GM18502 (cell line): ENCODE measurements at regions not wholly inside any gene's neighbourhood (a gene's known extent, or its start where the extent isn't known, plus 50 kb on each side); places are given as distances from the start of the nearest gene placed in this dataset.
"Not testable (repeated sequence)": the region's sequence is repeated elsewhere in the genome, so short reads cannot be mapped to it uniquely, and the experiment has no call there.

Experiments
- ATAC-seq: cut with Tn5 transposase; IDR thresholded peaks from one replicate; pipeline ENCODE4 v1.9.1; 2021; ENCODE audit warnings: mild to moderate bottlenecking; ENCODE audit not compliant: unreplicated experiment, poor library complexity

DNA sequence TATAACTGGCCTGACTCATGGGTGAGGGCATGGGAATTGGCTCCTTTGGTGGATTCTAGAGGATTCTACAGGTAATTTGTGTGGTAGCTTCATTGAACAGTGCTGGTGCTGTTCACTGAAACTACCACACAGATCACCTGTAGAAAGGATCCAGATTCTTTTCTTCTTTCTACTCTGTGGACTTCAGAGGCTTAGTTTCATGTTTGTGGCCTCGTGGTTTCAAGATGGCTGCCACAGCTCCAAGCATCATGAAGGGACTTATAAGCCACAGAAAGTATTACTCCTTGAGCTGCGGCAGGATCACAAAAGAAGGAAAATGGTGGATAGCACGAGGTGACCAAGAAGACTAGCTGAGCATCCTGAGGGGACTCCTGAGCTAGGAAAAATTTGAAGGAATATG is 88.9 kb downstream of the ADCYAP1 start:
- ATAC-seq, result no peak

DNA sequence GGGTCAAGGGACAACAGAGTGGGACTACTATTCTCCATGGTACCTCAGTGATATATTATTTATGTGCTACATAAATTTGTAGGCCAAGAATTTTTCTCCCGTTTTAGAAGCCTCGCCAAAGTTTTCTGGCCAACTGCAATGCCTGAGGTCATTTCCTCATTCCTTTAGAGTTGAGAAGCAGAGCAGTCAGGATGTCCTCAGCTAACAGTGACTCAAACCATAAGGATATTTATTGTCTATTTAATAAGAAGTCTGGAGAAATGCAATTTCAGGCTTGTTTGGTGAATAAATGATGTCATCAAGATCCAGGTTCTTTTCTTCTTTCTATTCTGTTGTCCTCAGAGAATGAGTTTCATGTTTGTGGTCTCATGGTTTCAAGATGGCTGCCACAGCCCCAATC is 91.0 kb downstream of the ADCYAP1 start:
- no peak for ATAC-seq

DNA sequence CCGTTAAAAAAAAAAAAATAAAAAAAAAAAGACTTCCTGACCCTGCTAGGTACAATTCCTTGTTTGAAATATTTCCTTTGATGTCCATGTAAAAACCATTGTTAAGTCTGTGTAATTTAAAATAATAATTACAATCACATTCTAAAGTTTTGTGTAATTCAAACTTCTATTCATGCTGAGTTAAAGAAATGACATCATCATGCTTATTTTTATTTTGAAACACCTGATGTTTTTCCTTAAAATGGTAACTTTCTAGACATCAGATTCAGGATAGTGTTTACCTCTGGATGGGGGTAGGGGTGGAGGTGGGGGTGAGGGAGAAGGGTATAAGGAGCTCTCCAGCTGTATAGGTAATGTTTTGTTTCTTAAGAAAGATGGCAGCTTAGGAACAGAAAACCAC is 92.8 kb downstream of the ADCYAP1 start:
- no peak for ATAC-seq

DNA sequence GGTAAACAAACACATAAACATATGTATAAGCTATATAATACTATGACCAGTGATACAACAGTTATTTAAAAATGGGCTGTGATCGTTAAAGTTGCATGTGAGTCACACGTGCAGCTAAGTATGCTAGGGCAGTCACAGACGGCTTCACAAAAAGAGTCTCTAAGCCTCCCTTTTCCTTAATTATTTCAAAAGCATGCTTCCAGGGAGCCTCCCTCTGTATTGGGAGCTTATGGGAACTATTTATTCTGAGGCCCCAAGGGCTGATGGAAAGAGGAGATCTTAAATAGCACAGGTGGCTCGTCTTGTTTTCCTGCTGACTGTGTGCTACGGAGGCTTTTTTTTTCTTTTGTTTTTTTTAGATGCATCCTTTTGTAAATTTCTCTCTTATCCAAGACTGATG is 94.3 kb downstream of the ADCYAP1 start:
- ATAC-seq, result no peak

DNA sequence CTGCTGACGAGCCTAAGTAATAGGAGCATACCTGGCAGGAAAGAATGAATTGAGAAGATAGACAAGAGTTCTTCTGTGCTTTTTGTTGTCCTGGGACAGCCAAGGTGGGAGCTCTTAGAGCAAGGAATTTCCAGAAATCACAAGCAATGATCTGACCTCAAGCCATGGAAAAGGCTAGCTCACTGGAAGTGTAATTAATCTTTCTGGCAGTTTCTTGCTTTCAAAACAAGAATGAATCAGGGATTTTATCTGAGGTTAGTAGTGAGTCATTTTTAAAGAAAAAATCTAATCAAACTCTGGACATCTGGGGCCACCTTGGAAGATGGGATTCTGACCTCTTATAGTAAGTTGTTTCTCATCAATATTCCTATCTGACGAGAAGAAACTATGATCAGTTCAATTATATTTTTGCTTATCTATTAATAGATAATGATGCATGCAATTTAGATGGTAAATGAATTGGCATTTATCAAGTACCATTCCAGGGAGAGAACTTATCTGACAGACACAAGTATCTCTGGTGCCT is 98.0 kb downstream of the ADCYAP1 start:
- ATAC-seq, result no peak

DNA sequence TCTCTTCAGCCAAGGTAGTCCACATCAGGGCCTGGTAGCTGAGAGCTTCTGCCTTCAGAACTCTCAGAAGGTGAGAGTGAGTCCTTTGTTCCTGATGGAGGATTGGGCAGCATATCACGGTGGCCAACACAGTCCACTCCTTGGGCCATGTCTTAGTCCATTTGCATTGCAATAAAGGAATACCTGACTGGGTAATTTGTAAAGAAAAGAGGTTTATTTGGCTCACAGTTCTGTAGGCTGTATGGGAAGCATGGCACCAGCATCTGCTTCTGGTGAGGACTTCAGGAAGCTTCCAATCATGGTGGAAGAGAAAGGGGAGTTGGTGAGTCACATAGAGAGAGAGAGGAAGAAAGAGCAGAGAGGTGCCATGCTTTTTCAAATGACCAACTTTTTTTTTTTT is 98.8 kb downstream of the ADCYAP1 start:
- ATAC-seq, result no peak

DNA sequence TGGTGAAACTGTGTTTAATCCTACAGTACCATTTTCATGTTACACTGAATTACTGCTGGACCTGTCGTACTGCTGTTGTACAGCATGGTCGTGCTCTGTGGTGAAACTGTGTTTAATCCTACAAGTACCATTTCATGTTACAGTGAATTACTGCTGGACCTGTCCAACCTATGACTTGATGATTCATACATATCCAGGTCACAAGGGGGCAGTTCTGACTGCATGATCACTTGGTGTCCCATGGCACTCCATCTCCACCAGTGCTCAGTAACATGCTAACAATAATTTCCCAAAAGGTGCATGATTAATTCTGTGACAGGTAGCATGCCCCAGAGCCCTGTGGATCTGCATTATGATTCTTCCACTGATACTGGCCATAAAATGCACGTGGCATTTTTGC is 101.6 kb downstream of the ADCYAP1 start:
- ATAC-seq, result no peak

DNA sequence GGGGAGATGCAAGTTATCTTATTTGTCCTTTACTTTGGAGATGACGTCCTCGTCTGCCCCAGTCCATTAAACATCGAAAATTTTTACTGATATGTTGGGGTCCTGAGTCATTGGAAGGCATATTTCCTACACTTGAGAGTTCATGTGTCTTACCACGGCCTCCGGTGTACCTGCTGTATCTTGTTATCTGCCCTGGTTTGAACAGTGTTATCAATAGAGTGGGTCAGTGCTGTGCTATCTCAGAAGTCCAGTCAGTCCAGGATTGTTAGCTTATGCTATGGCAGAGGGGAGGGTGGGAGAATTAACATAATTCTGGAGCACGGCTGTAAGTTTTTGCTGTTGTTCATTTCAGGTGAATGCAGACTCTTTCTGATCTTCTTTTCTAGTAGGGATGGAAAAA is 102.3 kb downstream of the ADCYAP1 start:
- ATAC-seq, result no peak

DNA sequence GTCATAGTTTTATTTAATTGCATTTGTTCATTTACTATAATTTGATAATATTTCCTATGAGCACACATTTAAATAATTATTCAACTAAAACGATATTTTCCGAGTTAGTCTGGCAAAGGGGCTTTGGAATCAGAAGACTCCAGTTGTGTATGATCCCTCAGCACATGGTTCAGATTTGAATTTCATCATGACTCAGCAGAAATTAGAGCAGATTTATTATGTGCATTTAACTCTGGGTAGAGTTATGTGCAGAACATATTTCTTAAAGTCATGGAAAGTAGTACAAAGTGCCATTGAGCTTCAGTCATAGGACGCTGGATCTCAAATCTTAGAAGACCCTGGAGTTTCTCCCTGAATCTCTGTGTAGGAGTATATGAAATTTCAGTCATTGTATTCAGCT is 106.7 kb downstream of the ADCYAP1 start:
- ATAC-seq, result no peak

DNA sequence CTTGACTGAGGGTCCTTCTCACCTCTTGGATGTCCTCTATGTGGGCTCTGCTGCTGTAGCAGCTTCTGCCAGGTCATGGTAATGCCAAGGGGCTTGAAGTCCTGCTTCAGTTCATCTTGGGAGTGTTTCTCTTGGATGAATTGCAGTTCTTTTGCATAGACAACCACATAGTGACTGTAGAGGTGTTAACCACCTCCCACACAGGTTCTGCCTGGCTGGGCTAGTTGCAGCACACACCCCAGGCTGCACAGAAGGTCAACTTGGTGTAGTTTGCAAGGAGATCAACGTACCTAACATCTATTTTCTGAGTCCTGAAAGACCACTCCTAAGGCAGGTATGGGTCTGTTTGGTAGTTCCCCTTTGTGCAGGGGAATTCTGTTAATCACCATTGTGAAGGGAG is 108.1 kb downstream of the ADCYAP1 start:
- no peak for ATAC-seq

DNA sequence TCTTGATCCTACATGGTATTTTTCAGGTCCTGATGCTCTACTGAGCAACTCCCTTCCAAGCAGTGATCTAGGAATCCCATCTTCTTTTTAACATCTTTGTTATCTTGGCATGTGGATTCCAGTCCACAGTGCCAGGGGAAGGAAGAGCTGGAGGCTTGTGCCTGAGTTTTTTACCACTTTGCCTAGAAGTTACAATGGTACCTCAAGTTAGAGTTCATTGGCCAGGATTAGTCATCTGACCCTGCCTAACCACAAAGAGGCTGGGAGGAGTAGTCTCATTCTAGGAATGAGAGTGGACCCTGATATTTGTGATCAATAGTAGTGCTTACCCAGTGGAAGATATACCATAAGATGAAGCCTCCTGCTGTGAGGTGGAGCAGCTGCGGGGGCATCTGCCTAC is 109.3 kb downstream of the ADCYAP1 start:
- no peak for ATAC-seq

DNA sequence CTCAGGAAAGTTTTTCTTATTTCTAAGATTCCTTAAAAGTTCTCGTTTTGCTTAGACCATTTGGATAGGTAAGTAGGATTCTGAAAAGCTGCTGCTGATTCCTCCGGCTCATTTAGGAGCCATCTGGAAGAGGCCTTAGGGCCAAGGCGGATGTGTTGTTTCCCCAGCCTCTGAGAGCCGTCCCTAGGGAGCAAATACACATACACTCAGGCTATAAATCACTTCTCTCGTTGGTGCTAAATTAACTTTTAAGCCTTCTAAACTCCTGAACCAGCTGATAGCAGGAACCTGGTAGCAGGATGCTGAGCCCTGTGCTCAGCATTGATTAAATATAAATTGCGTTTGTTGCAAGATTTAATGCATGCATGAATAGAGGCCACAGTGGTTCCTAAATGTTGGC is 109.8 kb downstream of the ADCYAP1 start:
- no peak for ATAC-seq

DNA sequence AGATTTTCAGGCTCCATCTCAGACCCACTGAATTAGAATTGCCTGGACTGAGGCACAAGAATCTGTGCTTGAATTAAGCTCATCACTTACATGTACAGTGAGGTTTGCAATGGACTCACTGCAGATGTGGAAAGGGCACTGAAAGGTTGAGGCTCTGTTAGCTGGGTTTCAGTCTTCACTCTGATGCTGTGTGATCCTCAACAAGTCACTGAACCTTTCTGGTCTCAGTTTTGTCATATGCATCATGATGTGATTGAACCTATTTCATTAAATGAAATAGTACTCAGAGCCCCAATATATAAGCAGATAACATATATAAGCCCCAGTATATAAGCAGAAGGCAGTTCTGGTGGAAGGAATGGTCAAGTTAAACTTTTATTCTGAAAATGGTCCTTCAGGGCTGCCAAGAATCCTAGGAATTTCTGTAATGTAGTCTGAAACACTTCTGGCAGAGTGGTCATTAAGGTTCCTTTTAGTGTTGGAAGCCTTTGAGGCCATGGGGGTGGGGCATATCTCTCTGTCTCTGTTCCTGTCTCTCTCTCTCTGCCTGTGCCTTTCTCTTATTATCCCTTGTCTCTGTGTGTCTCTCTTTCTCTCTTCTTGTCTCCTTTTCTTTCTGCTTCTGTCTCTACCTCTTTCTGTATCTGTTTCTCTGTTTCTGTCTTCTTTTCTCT is 110.4 kb downstream of the ADCYAP1 start:
- ATAC-seq, result no peak

DNA sequence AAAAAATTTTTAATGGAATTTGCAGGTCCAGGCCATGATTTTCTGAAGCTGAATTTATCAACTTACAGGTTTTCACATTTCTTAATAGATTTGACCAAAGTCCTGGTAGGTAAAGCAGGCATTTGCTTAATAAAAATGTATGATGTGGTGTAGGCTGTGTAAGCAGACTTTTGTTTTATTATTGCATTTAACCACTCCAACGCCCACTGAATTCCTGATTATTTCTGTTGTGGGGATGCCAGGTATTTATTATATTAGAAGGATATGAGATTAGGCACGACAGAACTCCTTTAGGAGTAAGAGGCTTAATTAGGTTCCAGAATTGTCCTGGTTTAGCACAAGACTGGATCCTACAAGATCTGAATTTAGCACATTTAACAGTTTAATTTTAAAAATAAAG is 111.1 kb downstream of the ADCYAP1 start:
- no peak for ATAC-seq

DNA sequence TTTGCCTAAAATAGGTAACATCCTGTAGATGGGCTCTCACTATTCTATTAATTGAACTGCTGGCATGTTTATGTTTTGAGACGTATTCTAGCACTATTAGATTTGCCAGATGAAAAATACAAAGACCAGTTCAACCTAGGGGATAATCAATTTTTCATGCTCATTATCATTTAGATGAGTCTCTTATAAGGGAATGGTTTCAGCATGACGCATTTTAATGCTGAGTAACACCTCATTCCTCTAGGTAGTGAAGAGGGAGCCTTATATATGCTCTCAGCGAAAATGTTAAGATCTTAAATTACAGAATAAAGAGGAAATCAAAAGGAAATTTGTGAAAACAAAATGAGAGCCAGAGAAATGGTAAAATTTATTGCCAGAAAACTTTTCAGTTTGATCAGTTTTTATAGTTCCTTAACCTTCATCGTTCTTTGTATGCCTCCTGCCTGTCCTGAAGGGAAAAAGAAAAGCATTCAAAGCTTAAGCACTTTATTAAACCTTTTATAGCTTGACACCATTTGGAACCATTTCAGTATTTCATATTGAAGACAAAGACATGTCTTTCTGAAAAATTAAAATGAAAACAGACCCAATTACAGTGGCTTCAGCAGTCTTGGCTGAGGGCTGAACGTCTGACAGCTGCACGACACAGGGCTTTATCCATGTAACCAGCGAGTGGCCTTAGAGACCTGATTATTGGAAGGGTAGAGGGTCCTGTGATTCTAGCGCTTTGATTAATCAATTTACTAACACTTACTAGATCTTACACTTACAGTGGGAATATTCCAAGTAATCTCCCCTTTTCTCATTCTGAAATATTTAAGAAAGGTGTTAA is 112.8 kb downstream of the ADCYAP1 start:
- ATAC-seq, result no peak

DNA sequence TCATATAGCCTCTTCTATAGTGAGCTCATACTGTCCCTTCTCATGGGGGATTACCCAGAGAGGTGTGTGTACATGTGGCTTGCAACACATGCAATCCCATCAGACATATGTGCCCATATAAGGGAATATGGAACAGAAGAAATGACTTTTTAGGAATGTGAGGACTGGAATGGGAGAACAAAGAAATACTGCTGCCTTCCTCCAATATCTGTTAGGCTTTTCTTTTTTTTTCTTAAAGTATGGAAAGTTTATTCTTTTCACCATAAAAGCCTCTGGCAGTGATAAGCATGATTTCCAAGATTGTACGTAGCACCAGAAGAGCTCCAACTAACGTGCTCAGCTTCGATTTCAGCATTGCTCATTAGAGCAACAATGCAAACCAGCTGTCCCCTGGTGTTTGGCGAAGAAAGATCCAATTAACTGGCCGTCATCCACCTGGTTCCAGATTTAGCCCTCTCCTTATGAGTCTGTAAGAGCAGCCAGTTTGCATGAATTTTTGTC is 113.6 kb downstream of the ADCYAP1 start:
- no peak for ATAC-seq

DNA sequence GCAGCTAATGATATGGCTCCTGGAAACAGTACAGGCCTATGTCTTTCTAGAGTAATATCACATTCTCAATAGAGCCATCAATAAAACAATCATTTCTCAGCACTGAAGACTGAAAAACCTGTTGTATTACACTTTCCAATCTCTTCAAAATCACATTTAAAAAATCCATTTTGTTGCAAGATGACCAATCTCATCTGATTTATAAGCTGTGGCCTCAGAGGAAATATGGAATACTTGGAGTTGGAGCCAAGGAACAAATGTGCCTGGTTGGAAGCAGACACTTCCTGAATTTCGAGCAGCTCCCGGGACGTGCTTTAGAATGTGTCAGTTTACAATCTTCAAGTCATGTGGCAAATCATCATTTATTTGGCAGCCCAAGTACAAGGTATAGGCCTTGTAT is 114.5 kb downstream of the ADCYAP1 start:
- ATAC-seq, result no peak

DNA sequence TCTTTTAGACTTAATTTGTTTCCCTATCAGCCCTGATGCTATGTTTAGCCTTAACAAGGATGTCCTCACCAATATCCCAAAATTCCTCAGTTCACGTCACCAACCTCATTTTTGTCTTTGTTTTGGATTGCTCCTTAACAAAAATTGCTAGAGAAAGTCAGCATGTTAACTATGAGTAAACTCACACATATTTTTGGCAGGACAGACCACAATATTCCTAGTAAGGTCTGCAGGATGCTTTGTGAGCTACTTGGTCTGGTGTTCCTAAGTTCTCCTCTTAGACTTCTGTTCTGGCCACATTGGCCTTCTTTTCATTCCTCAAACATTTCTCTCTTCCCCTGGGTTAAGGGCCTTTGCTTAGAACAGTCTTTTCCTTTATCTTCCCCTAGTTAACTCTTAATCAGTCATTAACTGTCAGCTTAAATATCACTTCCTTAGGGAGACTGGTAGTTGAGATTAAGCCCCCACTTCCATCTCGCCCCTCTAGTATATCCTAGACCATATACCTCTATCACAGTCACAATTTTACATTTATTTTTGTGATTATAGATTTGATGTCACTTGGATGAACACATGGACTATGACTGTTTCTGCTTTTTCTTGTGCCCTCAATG is 116.2 kb downstream of the ADCYAP1 start:
- ATAC-seq, result no peak

DNA sequence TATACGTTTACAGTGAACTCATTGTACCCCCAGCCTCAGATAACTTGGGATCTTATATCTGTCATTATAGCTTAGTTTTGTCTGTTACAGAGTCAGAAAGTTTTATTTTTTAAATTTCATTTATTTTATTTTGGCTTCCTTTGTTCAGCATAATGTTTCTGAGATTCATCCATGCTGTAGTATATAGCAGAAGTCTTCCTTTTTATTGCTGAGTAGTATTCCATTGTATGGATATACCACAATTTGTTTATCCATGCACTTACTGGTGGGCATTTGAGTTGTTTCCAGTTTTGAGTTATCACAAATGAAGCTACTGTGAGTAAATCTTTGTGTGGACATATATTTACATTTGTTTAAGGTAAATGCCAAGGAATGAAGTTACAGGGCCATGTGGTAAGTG is 122.3 kb downstream of the ADCYAP1 start:
- ATAC-seq, result no peak

DNA sequence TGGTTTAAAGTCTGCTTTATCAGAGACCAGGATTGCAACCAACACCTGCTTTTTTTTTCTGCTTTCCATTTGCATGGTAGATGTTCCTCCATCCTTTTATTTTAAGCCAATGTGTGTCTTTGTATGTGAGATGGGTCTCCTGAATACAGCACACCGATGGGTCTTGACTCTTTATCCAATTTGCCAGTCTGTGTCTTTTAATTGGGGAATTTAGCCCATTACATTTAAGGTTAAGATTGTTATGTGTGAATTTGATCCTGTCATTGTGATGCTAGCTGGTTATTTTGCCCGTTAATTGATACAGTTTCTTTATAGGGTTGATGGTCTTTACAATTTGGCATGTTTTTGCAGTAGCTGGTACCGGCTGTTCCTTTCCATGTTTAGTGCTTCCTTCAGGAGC is 128.4 kb downstream of the ADCYAP1 start:
- ATAC-seq, result not testable (repeated sequence)

DNA sequence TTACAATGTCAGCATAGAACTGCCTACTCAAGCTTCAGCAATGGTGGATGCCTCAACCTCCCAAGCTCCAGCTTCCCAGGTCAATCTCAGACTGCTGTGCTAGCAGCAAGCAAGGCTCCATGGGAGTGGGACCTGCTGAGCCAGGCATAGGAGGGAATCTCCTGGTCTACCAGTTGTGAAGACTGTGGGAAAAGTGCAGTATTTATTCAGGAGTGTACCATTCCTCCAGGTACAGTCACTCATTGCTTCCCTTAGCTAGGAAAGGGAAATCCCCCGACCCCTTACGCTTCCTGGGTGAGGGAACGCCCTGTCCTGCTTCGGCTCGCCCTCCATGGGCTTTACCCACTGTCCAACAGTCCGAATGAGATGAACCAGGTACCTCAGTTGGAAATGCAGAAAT is 130.3 kb downstream of the ADCYAP1 start:
- ATAC-seq, result no peak
